ENCODE measurements at regions not wholly inside any gene's neighbourhood (a gene's known extent, or its start where the extent isn't known, plus 50 kb on each side); places are given as distances from the start of the nearest gene placed in this dataset.

GRCh38 chr6:14728396-14729024 is 517.4 kb upstream of the JARID2 start:
- no peak for DNase-seq (ENCODE audit: low spot score)

DNA sequence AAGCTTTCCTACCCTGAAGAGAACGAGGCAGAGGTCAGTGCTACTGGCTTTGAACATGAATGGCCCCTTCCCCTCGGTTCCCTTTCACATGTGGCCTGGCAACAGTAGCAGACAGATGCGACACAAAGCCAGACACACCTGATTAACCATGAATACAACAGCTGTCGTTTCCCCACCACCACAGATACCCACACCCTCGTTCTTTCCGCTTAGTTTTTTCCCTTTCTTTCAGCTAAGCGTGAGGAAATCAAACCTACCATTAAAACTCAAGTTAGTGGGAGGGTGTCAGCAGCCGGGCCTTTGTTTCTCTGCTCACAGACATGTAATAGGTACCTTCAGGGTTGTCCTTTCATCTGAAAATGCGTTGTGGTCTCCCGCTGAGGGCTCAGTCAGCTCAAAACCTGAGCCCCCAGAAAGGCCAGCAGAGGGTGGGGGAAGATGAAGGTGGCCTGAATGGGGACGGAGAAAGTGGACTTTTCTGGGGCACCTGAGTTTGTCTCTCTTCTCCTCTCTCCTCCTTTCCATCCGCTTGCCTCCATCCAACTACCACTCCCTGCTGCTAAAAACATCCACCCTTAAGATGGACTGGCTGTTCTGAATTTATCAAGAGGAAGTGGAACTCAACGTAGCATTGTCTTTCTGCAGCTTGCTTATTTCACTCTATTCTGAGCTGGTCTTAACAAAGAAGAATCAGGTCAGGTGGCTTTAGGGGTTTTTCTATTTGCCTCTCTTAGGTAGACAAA is 516.6 kb upstream of the JARID2 start:
- no peak for DNase-seq (ENCODE audit: low spot score)

- DNase-seq (ENCODE audit: low spot score) = no peak
Observed at GRCh38 chr6:14730654-14731053, 515.2 kb upstream of the JARID2 start.

DNA sequence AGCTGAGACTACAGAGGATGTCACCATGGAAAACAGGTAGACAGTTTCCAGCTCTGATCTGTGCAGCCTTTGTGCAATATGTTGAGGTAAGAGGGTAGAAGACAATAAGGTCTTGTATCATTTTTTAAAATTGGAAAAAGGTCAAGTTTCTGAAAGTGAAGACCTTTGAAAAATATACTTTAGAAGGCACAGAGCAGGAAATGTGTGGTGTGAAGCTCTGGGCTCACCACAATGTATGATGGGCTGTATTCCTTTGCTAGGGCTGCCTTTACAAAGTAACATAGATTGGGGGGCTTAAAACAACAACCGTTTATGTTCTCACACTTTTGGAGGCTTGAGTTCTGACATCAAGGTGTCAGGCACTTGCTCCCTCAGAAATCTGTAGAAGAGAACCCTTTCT is 514.3 kb upstream of the JARID2 start:
- no peak for DNase-seq (ENCODE audit: low spot score)

DNA sequence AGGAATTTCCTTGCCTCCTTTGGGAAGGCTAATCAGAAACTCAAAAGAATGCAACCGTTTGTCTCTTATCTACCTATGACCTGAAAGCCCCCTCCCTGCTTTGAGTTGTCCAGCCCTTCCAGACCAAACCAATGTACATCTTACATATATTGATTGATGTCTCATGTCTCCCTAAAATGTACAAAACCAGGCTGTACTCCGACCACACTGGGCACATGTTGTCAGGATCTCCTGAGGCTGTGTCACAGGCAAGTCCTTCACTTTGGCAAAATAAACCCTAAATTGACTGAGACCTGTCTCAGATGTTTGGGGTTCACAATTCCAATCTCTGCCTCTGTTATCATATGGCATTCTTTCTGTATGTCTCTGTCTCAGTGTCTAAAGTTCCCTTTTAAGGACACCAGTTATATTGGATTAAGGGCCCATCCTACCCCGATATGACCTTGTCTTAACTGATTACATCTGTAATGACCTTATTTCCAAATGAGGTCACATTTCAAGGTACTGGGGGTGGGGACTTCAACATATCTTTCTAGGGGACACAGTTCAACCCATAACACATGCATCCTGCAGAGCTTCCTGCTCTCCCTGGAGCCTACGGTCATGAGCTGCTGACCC is 513.5 kb upstream of the JARID2 start:
- no peak for DNase-seq (ENCODE audit: low spot score)

GRCh38 chr6:14732844-14733757 is 512.8 kb upstream of the JARID2 start:
- no peak for DNase-seq (ENCODE audit: low spot score)

GRCh38 chr6:14734052-14734415 is 511.8 kb upstream of the JARID2 start:
- no peak for DNase-seq (ENCODE audit: low spot score)

- no peak for DNase-seq (ENCODE audit: low spot score)
Observed at GRCh38 chr6:14734416-14735340, 511.2 kb upstream of the JARID2 start.

- no peak for DNase-seq (ENCODE audit: low spot score)
Observed at GRCh38 chr6:14735956-14736486, 509.8 kb upstream of the JARID2 start.

DNA sequence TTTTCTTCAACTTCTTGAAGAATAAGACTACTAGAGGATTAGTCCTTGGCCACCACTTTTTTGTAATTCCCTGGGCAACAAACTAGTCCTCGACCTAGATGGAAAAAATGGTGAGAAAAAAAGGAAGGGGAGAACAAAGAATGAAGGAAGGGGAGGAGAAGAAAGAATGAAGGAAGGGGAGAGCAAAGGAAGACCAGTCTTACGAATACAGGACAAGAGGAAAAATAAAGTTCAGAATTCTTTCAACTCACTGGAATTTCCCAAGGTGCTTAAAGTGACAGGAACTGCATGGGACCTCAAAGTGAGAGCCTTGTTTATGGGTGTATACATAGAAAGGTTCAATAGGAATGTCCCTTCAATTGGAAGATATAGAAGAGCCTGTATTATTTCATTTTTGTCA is 509.3 kb upstream of the JARID2 start:
- no peak for DNase-seq (ENCODE audit: low spot score)

- DNase-seq (ENCODE audit: low spot score) = no peak
Observed at GRCh38 chr6:14738497-14738896, 507.4 kb upstream of the JARID2 start.

GRCh38 chr6:14738933-14739332 is 506.9 kb upstream of the JARID2 start:
- DNase-seq (ENCODE audit: low spot score) = no peak

DNA sequence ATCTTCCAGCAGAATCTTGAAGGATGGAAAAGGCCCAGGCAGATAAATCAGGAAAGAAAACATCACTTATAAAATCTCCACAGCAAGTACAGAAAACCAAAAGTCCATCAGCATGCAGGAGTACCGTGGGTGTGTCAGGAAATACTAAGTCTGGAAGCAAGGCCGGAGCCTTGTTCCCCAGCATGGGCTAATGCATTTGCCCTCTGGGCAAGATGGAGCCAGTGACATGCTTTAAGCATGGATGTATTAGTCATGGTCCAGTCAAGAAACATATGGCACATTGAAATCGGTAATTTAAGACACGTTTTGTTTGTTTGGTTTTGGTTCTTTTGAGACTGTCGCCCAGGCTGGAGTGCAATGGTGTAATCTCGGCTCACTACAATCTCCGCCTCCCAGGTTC is 506.0 kb upstream of the JARID2 start:
- no peak for DNase-seq (ENCODE audit: low spot score)

- no peak for DNase-seq (ENCODE audit: low spot score)
Observed at GRCh38 chr6:14742171-14742570, 503.7 kb upstream of the JARID2 start.

DNA sequence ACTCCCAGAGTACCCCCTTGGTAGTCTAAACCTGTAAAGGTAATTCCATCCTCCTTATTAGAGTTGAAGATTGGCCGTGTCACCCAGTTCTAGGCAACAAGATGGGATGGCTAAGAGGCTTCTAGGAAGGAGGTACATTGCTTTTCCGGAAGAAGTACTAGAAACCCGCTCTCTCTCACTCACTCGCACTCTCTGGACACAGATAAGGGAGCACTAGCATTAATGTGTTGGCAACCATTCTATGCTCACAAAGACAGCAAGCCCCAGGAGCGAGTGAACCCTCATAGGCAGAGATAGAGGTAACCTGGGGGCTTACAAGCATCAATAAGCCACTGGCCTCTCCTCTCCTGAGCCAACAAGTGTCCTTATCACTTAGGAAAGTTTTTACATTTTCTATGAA is 503.2 kb upstream of the JARID2 start:
- no peak for DNase-seq (ENCODE audit: low spot score)

DNA sequence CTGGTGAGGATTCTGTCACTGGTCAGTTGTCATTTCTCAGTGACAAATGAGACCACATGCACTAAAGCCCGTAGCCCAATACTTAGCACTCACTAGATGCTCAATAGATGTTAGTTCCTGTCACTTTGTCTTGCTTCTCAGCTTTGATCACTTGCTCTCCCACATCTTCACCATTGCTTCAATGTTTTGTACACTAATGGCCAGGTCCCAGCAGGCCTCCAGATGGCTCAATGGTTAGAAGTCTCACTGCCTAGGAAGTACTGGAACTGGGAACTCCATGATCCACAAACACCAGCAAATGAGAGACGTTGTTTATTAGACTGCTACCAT is 502.8 kb upstream of the JARID2 start:
- no peak for DNase-seq (ENCODE audit: low spot score)

DNA sequence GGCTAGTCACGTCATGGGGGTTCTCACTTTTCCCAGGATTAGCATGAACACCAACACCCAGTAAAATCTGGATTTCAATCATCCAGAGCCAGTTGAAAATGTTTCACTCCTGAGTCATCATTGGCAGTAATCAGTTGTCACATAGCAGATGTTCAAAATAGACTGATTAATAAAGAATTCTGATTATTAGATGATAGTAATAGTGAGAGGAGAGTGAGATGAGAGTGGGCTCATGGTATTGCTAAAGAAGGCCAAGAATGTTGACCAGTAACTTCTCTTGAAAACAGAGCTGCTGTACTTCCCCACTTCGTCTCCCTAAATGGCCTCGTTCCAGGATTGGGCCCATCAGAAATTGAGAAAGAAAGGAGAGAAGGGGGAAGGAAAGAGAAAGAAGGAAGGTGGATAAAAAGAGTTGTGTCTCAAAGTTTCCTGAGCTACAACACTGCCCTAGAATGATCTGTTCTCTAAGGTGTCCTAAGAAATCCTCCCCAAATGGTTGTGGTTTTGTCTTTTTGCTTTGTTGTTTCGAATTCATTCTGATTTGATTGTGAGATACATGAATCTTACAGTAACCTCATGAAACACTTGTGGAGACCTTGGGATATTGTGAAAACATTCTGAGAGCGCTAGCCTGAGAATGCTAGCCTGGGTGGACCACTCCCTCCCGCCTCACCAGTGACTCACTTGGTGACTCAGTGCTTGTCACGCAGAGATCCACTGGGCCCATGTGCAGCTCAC is 502.2 kb upstream of the JARID2 start:
- DNase-seq (ENCODE audit: low spot score) = no peak

DNA sequence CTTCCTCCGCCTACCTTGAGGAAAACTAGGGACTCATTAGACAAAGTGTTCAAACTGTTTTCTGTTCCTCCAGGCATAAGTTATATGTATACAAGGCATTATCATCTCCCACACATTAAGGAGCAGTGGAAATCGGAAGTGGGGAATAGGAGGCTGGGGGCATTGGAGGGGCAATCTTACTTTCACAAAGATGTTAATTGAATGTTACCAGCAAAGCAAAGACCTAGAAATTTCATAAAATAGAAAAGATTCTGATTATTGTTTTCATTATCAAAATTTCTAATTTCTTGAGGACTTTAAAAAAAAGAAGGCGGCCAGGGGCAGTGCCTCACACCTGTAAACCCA is 501.7 kb upstream of the JARID2 start:
- DNase-seq (ENCODE audit: low spot score) = no peak

DNA sequence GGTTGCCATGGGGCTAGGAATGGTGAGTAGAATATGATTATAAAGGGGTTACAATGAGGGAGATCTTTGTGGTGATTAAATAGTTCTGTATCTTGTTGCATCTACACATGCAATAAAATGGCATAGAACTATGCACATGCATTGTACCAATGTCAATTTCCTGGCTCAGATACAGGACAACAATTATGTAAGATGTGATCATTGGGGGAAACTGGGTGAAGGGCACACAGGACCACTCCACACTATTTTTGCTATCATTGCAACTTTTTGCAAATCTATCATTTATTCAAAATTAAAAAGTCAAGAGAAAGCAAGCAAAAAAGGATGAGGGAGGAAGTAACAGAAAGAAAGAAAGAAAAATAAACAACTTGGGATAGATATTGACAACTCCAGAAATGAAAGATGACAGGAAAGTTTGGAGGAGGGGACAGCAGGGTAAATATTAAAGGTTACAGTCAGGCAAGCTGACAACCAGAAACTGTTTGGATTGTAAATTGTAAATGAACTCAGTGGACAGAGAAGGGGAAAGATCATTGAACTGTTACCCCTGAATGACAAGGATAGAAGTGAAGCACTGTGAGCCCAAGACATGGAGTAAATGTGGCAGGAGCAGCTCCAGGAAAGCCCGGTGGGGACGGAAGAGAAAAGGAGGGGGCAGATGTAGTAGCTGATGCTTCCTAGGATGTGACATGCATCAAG is 499.6 kb upstream of the JARID2 start:
- no peak for DNase-seq (ENCODE audit: low spot score)
